Omental fat pad (tissue), 3 donors: ENCODE measurements at regions not wholly inside any gene's neighbourhood (a gene's known extent, or its start where the extent isn't known, plus 50 kb on each side); places are given as distances from the start of the nearest gene placed in this dataset.

ENCODE experiments used
- ATAC-seq: fragments of 150-250 bp; one replicate; pipeline ENCODE4 v1.9.1; 2016; ENCODE audit warnings: mild to moderate bottlenecking, moderate library complexity; ENCODE audit not compliant: low FRiP score
- DNase-seq: peaks from one replicate; pipeline ENCODE4 v3.0.0-alpha.2; 2019; ENCODE audit warnings: low spot score
- CTCF ChIP-seq, 3 donors: fragments of 450-650 bp; IDR thresholded peaks; one replicate each; pipeline ENCODE4 v1.5.1; 2016 to 2017; ENCODE audit warnings: antibody characterized with exemption in 3 of 3, mild to moderate bottlenecking in 3 of 3, moderate library complexity in 2 of 3

- TF ChIP-seq CTCF (IDR thresholded peaks at IDR 0.05) = no peak
- ATAC-seq (no peak), DNase-seq (no peak)
Measured at GRCh38 chr4:26141051-26141721, 179.6 kb upstream of the RBPJ start.

- TF ChIP-seq CTCF (IDR thresholded peaks at IDR 0.05) = no peak
- no peak for ATAC-seq
- no peak for DNase-seq
Measured at GRCh38 chr4:26141911-26142638, 178.7 kb upstream of the RBPJ start.

GRCh38 chr4:26144526-26145155 lies 176.2 kb upstream of the RBPJ start:
- no peak for TF ChIP-seq CTCF (IDR thresholded peaks at IDR 0.05)
- ATAC-seq (no peak), DNase-seq (no peak)

GRCh38 chr4:26145212-26145611 lies 175.6 kb upstream of the RBPJ start:
- no peak for ATAC-seq
- TF ChIP-seq CTCF (IDR thresholded peaks at IDR 0.05) = no peak

GRCh38 chr4:26148927-26149326 lies 171.9 kb upstream of the RBPJ start:
- no peak for ATAC-seq

More at GRCh38 chr4:26145212-26145611, 175.6 kb upstream of the RBPJ start:
- no peak for DNase-seq

GRCh38 chr4:26150948-26151347 lies 169.9 kb upstream of the RBPJ start:
- no peak for ATAC-seq

More at GRCh38 chr4:26148927-26149326, 171.9 kb upstream of the RBPJ start:
- DNase-seq = no peak
- TF ChIP-seq CTCF (IDR thresholded peaks at IDR 0.05) = no peak

More at GRCh38 chr4:26150948-26151347, 169.9 kb upstream of the RBPJ start:
- no peak for DNase-seq
- no peak for TF ChIP-seq CTCF (IDR thresholded peaks at IDR 0.05)
